Cardiac fibroblast (primary cell): ENCODE measurements at regions not wholly inside any gene's neighbourhood (a gene's known extent, or its start where the extent isn't known, plus 50 kb on each side); places are given as distances from the start of the nearest gene placed in this dataset.

ENCODE experiments used
- DNase-seq, 2 donors: peaks; one replicate each; pipeline versions ENCODE4 v3.0.0 to v3.0.0-alpha.2; 2010; ENCODE audit warnings: low read depth in 2 of 2
- H3K4me3 ChIP-seq, 2 donors: replicated peaks in 1 of 2; 1 replicate in 1 of 2; 2 replicates in 1 of 2; pipeline ENCODE4 v1.5.1; 2011; ENCODE audit warnings: low read depth in 2 of 2, low read length in 2 of 2, mild to moderate bottlenecking in 2 of 2, moderate library complexity in 1 of 2
- TF ChIP-seq, protein P1 (sequence below): IDR thresholded peaks from one replicate; pipeline ENCODE4 v1.5.1; 2011; ENCODE audit warnings: low read depth, mild to moderate bottlenecking, low read length, inconsistent platforms

- no peak for DNase-seq
- TF ChIP-seq, protein P1, sequence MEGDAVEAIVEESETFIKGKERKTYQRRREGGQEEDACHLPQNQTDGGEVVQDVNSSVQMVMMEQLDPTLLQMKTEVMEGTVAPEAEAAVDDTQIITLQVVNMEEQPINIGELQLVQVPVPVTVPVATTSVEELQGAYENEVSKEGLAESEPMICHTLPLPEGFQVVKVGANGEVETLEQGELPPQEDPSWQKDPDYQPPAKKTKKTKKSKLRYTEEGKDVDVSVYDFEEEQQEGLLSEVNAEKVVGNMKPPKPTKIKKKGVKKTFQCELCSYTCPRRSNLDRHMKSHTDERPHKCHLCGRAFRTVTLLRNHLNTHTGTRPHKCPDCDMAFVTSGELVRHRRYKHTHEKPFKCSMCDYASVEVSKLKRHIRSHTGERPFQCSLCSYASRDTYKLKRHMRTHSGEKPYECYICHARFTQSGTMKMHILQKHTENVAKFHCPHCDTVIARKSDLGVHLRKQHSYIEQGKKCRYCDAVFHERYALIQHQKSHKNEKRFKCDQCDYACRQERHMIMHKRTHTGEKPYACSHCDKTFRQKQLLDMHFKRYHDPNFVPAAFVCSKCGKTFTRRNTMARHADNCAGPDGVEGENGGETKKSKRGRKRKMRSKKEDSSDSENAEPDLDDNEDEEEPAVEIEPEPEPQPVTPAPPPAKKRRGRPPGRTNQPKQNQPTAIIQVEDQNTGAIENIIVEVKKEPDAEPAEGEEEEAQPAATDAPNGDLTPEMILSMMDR, result no peak
- H3K4me3 ChIP-seq, result no peak overlapping the region
Measured at GRCh38 chrX:64853424-64853823, 122.8 kb downstream of the ZC4H2 start.

- DNase-seq, result no peak
- no peak overlapping the region for H3K4me3 ChIP-seq
- TF ChIP-seq, protein P1, result no peak
Measured at GRCh38 chrX:64850371-64851082, 125.7 kb downstream of the ZC4H2 start.

GRCh38 chrX:64843224-64843623, 133.0 kb downstream of the ZC4H2 start:
- TF ChIP-seq, protein P1, result no peak
- H3K4me3 ChIP-seq, result no peak overlapping the region

DNA sequence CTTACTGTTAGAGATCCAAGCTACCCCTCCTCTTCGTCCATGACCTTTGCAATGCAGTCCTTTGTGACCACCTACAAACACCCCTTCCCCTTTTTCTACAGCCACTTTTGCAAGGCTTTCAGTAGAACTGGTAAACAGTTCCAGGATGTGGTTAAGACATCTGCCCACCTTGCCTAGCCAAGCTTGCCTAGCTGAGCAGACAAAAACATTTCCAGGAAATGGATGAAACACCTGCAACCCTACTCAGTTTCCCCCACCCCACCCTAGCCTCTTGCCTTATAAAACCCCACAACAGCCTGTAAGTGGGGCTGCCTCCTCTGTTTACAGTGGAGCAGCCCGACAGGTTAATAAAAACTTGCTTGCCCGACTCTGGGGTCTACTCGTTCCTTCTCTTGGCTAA, 133.8 kb downstream of the ZC4H2 start:
- H3K4me3 ChIP-seq, result no peak overlapping the region
- no peak for DNase-seq
- TF ChIP-seq, protein P1, result no peak

More at GRCh38 chrX:64843224-64843623, 133.0 kb downstream of the ZC4H2 start:
- no peak for DNase-seq

GRCh38 chrX:64805683-64806082, 170.6 kb downstream of the ZC4H2 start:
- DNase-seq, result no peak
- TF ChIP-seq, protein P1, result no peak
- H3K4me3 ChIP-seq, result no peak overlapping the region

- TF ChIP-seq, protein P1, result no peak
- H3K4me3 ChIP-seq, result no peak overlapping the region
- no peak for DNase-seq
Measured at GRCh38 chrX:64792598-64793337, 183.5 kb downstream of the ZC4H2 start.
